HTR-8/SVneo (cell line): ENCODE measurements at regions not wholly inside any gene's neighbourhood (a gene's known extent, or its start where the extent isn't known, plus 50 kb on each side); places are given as distances from the start of the nearest gene placed in this dataset.
A peak's percentile ranks its signal among the peaks of the same experiment; 100 is the strongest.

ENCODE experiments used
- DNase-seq: peaks from one replicate; pipeline ENCODE4 v3.0.0; 2011; ENCODE audit warnings: low spot score, mixed read lengths; ENCODE audit not compliant: insufficient read length
- FAIRE-seq: peaks from 2 replicates; lab custom pipeline; 2011; peaks lifted over from hg19 to GRCh38; lab: Jason Lieb, UNC

GRCh38 chr14:100381395-100382105, 58.4 kb downstream of the SLC25A47 start:
- FAIRE-seq (no peak), DNase-seq (no peak)

GRCh38 chr14:100382106-100382455, 58.9 kb downstream of the SLC25A47 start:
- DNase-seq (no peak), FAIRE-seq (no peak)

- peak; percentile 59 for FAIRE-seq
- DNase-seq, result peak; percentile 76
These were observed 60.6 kb downstream of the SLC25A47 start for GRCh38 chr14:100383727-100384158.

GRCh38 chr14:100384277-100384676, 61.1 kb downstream of the SLC25A47 start:
- DNase-seq, result no peak
- no peak for FAIRE-seq

- DNase-seq, result peak; percentile 54
- no peak for FAIRE-seq
These were observed 62.0 kb downstream of the SLC25A47 start for GRCh38 chr14:100384819-100385813.

GRCh38 chr14:100386121-100386520, 63.0 kb downstream of the SLC25A47 start:
- DNase-seq, result no peak
- no peak for FAIRE-seq

- FAIRE-seq (no peak), DNase-seq (no peak)
These were observed 63.7 kb downstream of the SLC25A47 start for GRCh38 chr14:100386846-100387245.

- DNase-seq (no peak), FAIRE-seq (no peak)
These were observed 64.3 kb downstream of the SLC25A47 start for GRCh38 chr14:100387450-100387849.

GRCh38 chr14:100388103-100389054, 65.2 kb downstream of the SLC25A47 start:
- FAIRE-seq, result no peak

GRCh38 chr14:100389497-100390104, 66.5 kb downstream of the SLC25A47 start:
- no peak for FAIRE-seq
- DNase-seq, result no peak

More at GRCh38 chr14:100388103-100389054, 65.2 kb downstream of the SLC25A47 start:
- DNase-seq, result no peak

- FAIRE-seq (no peak), DNase-seq (no peak)
These were observed 68.0 kb downstream of the SLC25A47 start for GRCh38 chr14:100391173-100391572.

GRCh38 chr14:100391724-100392123, 68.6 kb downstream of the SLC25A47 start:
- DNase-seq, result no peak
- FAIRE-seq, result no peak

GRCh38 chr14:100392356-100392755, 69.2 kb downstream of the SLC25A47 start:
- DNase-seq (no peak), FAIRE-seq (peak; percentile 9)

- FAIRE-seq (no peak), DNase-seq (no peak)
These were observed 70.2 kb downstream of the SLC25A47 start for GRCh38 chr14:100393362-100393761.

- DNase-seq, result no peak
- FAIRE-seq, result no peak
These were observed 71.0 kb downstream of the SLC25A47 start for GRCh38 chr14:100393906-100394732.

- DNase-seq (no peak), FAIRE-seq (no peak)
These were observed 71.9 kb downstream of the SLC25A47 start for GRCh38 chr14:100394886-100395672.

GRCh38 chr14:100396266-100396795, 73.2 kb downstream of the SLC25A47 start:
- DNase-seq (no peak), FAIRE-seq (no peak)

- DNase-seq (no peak), FAIRE-seq (no peak)
These were observed 73.9 kb downstream of the SLC25A47 start for GRCh38 chr14:100397005-100397404.
